OCI-LY7 (cell line): ENCODE measurements at regions not wholly inside any gene's neighbourhood (a gene's known extent, or its start where the extent isn't known, plus 50 kb on each side); places are given as distances from the start of the nearest gene placed in this dataset.
"Not testable (repeated sequence)": the region's sequence is repeated elsewhere in the genome, so short reads cannot be mapped to it uniquely, and the experiment has no call there.

Source experiments
- BruUV-seq: library from RNA; stranded (reverse); fragments of 400-500 nt; replicated peaks from 2 replicates; lab custom pipeline; 2021; lab: Mats Ljungman, UMichigan
- CTCF ChIA-PET: fragments of 300-600 bp; sonication (Branson Sonifier 250); formaldehyde crosslinking; loops from one replicate; lab custom pipeline; 2022; ENCODE audit warnings: antibody characterized with exemption; ENCODE audit not compliant: unreplicated experiment; lab: Charles Lee
- POLR2A ChIA-PET: fragments of 300-600 bp; sonication (Branson Sonifier 250); formaldehyde crosslinking; loops from one replicate; lab custom pipeline; 2022; ENCODE audit warnings: antibody characterized with exemption; lab: Charles Lee
- DNase-seq: peaks from one replicate; pipeline ENCODE4 v3.0.0-alpha.2; 2015; ENCODE audit warnings: low spot score
- H2AFZ ChIP-seq: fragments of 200-600 bp; sonication (generic), shearing (Covaris generic); 2 replicates; pipeline ENCODE4 v1.6.1; 2014; ENCODE audit warnings: mild to moderate bottlenecking, antibody characterized with exemption, low read length, moderate library complexity
- H3K27ac ChIP-seq: fragments of 200-600 bp; sonication (generic); 2 replicates; pipeline ENCODE4 v1.5.1; 2014; ENCODE audit warnings: mixed run types, low read depth, mild to moderate bottlenecking, moderate library complexity, low read length, inconsistent platforms; ENCODE audit not compliant: poor library complexity, severe bottlenecking
- H3K36me3 ChIP-seq: fragments of 200-600 bp; sonication (generic); 2 replicates; pipeline ENCODE4 v1.6.1; 2014; ENCODE audit warnings: mild to moderate bottlenecking, antibody characterized with exemption, low read length, moderate library complexity, mixed read lengths; ENCODE audit not compliant: insufficient read depth
- H3K4me1 ChIP-seq: fragments of 200-600 bp; sonication (generic); 2 replicates; pipeline ENCODE4 v1.5.1; 2014; ENCODE audit warnings: mild to moderate bottlenecking, low read length; ENCODE audit not compliant: insufficient read depth, poor library complexity, severe bottlenecking
- H3K4me2 ChIP-seq: fragments of 200-600 bp; sonication (generic); 2 replicates; pipeline ENCODE4 v1.6.1; 2014; ENCODE audit warnings: mild to moderate bottlenecking, low read length
- H3K4me3 ChIP-seq: fragments of 200-600 bp; sonication (generic); 2 replicates; pipeline ENCODE4 v1.5.1; 2014; ENCODE audit warnings: mild to moderate bottlenecking, low read depth, low read length; ENCODE audit not compliant: poor library complexity, severe bottlenecking
- H3K79me2 ChIP-seq: fragments of 200-600 bp; sonication (generic); 2 replicates; pipeline ENCODE4 v1.6.1; 2016; ENCODE audit warnings: low read depth, mild to moderate bottlenecking, low read length, moderate library complexity, mixed read lengths; ENCODE audit not compliant: insufficient read depth
- H3K9me2 ChIP-seq: fragments of 200-600 bp; sonication (generic); 2 replicates; pipeline ENCODE4 v1.6.1; 2016; ENCODE audit warnings: mild to moderate bottlenecking, low read length, mixed read lengths; ENCODE audit not compliant: insufficient read depth
- H3K9me3 ChIP-seq: fragments of 200-600 bp; sonication (generic); 2 replicates; pipeline ENCODE4 v1.6.1; 2014; ENCODE audit warnings: mild to moderate bottlenecking, mixed run types, low read length, mixed read lengths
- H4K20me1 ChIP-seq: fragments of 200-600 bp; sonication (generic); 2 replicates; pipeline ENCODE4 v1.6.1; 2014; ENCODE audit warnings: mild to moderate bottlenecking, antibody characterized with exemption, low read length, moderate library complexity, mixed read lengths; ENCODE audit not compliant: insufficient read depth
- EZH2phosphoT487 ChIP-seq: fragments of 200-600 bp; sonication (generic); IDR thresholded peaks from 2 replicates; pipeline ENCODE4 v1.6.1; 2018; ENCODE audit warnings: low read depth, borderline replicate concordance, mild to moderate bottlenecking, mixed run types, antibody characterized with exemption, low read length, moderate library complexity, mixed read lengths
- intact Hi-C: fragments of 100-400 bp; cut with micrococcal nuclease; formaldehyde crosslinking; loops from one replicate; pipeline ENCODE4 v1.10.0; 2022; ENCODE audit not compliant: unreplicated experiment
- TF ChIP-seq, protein P1 (sequence below): fragments of 200-600 bp; sonication (generic); conservative IDR thresholded peaks from 2 replicates; pipeline ENCODE4 v1.5.1; 2014; ENCODE audit warnings: mild to moderate bottlenecking, antibody characterized with exemption, low read length, moderate library complexity, mixed read lengths

DNA sequence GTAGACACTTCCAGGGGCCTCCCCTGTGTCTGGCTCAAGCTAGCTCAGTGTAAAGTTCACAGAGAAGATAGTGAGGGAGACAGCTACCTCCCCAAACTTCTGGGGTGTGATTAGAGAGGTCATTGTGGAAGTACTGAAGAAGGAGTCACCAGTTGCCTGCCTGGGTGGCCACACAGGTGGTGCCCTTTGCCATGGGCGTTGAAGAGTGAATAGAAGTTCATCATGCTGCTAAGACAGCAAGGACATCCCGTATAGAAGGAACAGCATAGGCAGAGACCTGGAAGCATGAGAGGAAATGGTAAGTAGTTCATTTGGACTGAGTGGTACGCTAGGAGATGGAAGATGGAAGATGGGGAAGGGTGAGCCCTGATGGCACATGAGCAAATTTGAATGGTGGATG, 110.1 kb downstream of the PJA1 start:
- DNase-seq: no peak
- H4K20me1 ChIP-seq: no peaks in the 10 kb centered on the region
- no peaks in the 10 kb centered on the region for H3K4me1 ChIP-seq
- H3K4me3 ChIP-seq: no peak overlapping the region
- no peaks in the 10 kb centered on the region for H3K9me2 ChIP-seq
- H3K4me2 ChIP-seq: no peak overlapping the region
- H2AFZ ChIP-seq: no peak overlapping the region
- ChIA-PET POLR2A (no interaction called here), CTCF (no interaction called here)
- no peaks in the 10 kb centered on the region for H3K79me2 ChIP-seq
- intact Hi-C loops: no loop called here
- H3K27ac ChIP-seq: no peak overlapping the region
- H3K36me3 ChIP-seq: no peaks in the 10 kb centered on the region
- no peak for TF ChIP-seq EZH2phosphoT487
- TF ChIP-seq, protein P1, sequence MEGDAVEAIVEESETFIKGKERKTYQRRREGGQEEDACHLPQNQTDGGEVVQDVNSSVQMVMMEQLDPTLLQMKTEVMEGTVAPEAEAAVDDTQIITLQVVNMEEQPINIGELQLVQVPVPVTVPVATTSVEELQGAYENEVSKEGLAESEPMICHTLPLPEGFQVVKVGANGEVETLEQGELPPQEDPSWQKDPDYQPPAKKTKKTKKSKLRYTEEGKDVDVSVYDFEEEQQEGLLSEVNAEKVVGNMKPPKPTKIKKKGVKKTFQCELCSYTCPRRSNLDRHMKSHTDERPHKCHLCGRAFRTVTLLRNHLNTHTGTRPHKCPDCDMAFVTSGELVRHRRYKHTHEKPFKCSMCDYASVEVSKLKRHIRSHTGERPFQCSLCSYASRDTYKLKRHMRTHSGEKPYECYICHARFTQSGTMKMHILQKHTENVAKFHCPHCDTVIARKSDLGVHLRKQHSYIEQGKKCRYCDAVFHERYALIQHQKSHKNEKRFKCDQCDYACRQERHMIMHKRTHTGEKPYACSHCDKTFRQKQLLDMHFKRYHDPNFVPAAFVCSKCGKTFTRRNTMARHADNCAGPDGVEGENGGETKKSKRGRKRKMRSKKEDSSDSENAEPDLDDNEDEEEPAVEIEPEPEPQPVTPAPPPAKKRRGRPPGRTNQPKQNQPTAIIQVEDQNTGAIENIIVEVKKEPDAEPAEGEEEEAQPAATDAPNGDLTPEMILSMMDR: no peak
- no TSS peak for BruUV-seq
- no peaks in the 10 kb centered on the region for H3K9me3 ChIP-seq

DNA sequence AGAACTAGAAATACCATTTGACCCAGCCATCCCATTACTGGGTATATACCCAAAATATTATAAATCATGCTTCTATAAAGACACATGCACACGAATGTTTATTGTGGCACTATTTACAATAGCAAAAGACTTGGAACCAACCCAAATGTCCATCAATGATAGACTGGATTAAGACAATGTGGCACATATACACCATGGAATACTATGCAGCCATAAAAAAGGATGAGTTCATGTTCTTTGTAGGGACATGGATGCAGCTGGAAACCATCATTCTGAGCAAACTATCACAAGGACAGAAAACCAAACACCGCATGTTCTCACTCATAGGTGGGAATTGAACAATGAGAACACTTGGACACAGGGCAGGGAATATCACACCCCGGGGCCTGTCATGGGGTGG, 110.8 kb downstream of the PJA1 start:
- BruUV-seq, POLR2A ChIA-PET, H3K4me2 ChIP-seq, intact Hi-C loops, H3K36me3 ChIP-seq, H3K9me3 ChIP-seq, H3K27ac ChIP-seq, DNase-seq, H4K20me1 ChIP-seq, H3K79me2 ChIP-seq, H3K4me1 ChIP-seq, H3K4me3 ChIP-seq, CTCF ChIA-PET, H2AFZ ChIP-seq, H3K9me2 ChIP-seq: not testable (repeated sequence)

DNA sequence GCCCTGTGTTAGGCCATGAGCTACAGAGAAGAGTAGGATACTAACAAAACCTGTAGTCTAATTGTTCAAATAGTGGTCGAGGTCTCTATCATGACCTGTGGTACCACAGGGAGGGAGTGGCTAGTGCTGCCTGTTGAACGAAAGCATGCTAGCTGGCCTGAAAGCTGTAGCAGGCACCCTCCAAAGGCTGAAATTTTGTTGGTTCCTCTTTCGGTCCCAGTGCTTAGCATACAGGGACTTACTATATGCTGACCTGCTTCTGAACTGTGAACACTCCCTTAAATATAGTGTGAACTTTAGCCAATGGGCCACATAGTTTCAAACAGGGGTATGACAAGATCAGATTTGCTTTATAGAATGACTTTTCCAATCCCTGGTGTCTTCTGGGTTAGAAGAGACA, 113.4 kb downstream of the PJA1 start:
- Histone ChIP-seq H3K79me2 (no peaks in the 10 kb centered on the region), H3K9me3 (no peaks in the 10 kb centered on the region), H2AFZ (no peak overlapping the region), H4K20me1 (no peaks in the 10 kb centered on the region), H3K4me1 (no peaks in the 10 kb centered on the region), H3K36me3 (no peaks in the 10 kb centered on the region), H3K9me2 (no peaks in the 10 kb centered on the region), H3K4me2 (no peak overlapping the region), H3K4me3 (no peak overlapping the region), H3K27ac (no peak overlapping the region)
- POLR2A ChIA-PET: no interaction called here
- intact Hi-C loops: no loop called here
- BruUV-seq: no TSS peak
- TF ChIP-seq EZH2phosphoT487: no peak
- TF ChIP-seq, protein P1: no peak
- no peak for DNase-seq
- CTCF ChIA-PET: no interaction called here
